Loucy (cell line): ENCODE measurements at regions not wholly inside any gene's neighbourhood (a gene's known extent, or its start where the extent isn't known, plus 50 kb on each side); places are given as distances from the start of the nearest gene placed in this dataset.
"Not testable (repeated sequence)": the region's sequence is repeated elsewhere in the genome, so short reads cannot be mapped to it uniquely, and the experiment has no call there.

ENCODE experiments used
- H2AFZ ChIP-seq: fragments of 200-600 bp; sonication (generic); 2 replicates; pipeline ENCODE4 v1.6.0; 2016; ENCODE audit warnings: antibody characterized with exemption, mild to moderate bottlenecking, low read length, moderate library complexity
- H3F3A ChIP-seq: fragments of 200-600 bp; 2 replicates; pipeline ENCODE4 v1.6.0; 2016; ENCODE audit warnings: antibody characterized with exemption, low read depth, mild to moderate bottlenecking
- H3K27me3 ChIP-seq: fragments of 200-600 bp; sonication (generic); 2 replicates; pipeline ENCODE4 v1.6.1; 2014; ENCODE audit warnings: low read length, mild to moderate bottlenecking; ENCODE audit not compliant: insufficient read depth, poor library complexity, severe bottlenecking
- H3K36me3 ChIP-seq: fragments of 200-600 bp; sonication (generic); 2 replicates; pipeline ENCODE4 v1.6.1; 2016; ENCODE audit warnings: low read length; ENCODE audit not compliant: insufficient read depth
- H3K4me1 ChIP-seq: fragments of 200-600 bp; sonication (generic); 2 replicates; pipeline ENCODE4 v1.5.1; 2014; ENCODE audit warnings: low read length, mild to moderate bottlenecking; ENCODE audit not compliant: insufficient read depth, poor library complexity, severe bottlenecking
- H3K4me2 ChIP-seq: fragments of 200-600 bp; sonication (generic); 2 replicates; pipeline ENCODE4 v1.6.0; 2014; ENCODE audit warnings: antibody characterized with exemption, low read length, low read depth, mild to moderate bottlenecking; ENCODE audit not compliant: poor library complexity, severe bottlenecking
- H3K4me3 ChIP-seq: fragments of 200-600 bp; sonication (generic); 2 replicates; pipeline ENCODE4 v1.5.1; 2014; ENCODE audit warnings: low read length, mild to moderate bottlenecking, mixed read lengths; ENCODE audit not compliant: poor library complexity, severe bottlenecking
- H3K79me2 ChIP-seq: fragments of 200-600 bp; sonication (generic); 2 replicates; pipeline ENCODE4 v1.6.1; 2014; ENCODE audit warnings: low read length; ENCODE audit not compliant: insufficient read depth
- H3K9ac ChIP-seq: fragments of 200-600 bp; sonication (generic); 2 replicates; pipeline ENCODE4 v1.6.0; 2014; ENCODE audit warnings: mild to moderate bottlenecking, low read depth, low read length, moderate library complexity; ENCODE audit not compliant: poor library complexity, severe bottlenecking
- H3K9me2 ChIP-seq: fragments of 200-600 bp; sonication (generic); replicated peaks from 2 replicates; pipeline ENCODE4 v1.6.1; 2016; ENCODE audit warnings: low read depth, low read length, mixed read lengths
- H3K9me3 ChIP-seq: fragments of 200-600 bp; sonication (generic); 2 replicates; pipeline ENCODE4 v1.6.1; 2014; ENCODE audit warnings: mild to moderate bottlenecking, antibody characterized with exemption, low read length, low read depth; ENCODE audit not compliant: insufficient read depth
- H4K20me1 ChIP-seq: fragments of 200-600 bp; sonication (generic); 2 replicates; pipeline ENCODE4 v1.6.0; 2014; ENCODE audit warnings: antibody characterized with exemption, low read length, mild to moderate bottlenecking; ENCODE audit not compliant: insufficient read depth, poor library complexity, severe bottlenecking
- CTCF ChIP-seq: fragments of 200-600 bp; sonication (generic); conservative IDR thresholded peaks from 2 replicates; pipeline ENCODE4 v1.5.1; 2014; ENCODE audit warnings: mild to moderate bottlenecking, antibody characterized with exemption, low read length
- EZH2phosphoT487 ChIP-seq: fragments of 200-600 bp; IDR thresholded peaks from 2 replicates; pipeline ENCODE4 v1.6.1; 2018; ENCODE audit warnings: antibody characterized with exemption, mild to moderate bottlenecking, moderate library complexity, borderline replicate concordance

- no peak overlapping the region for H3K4me2 ChIP-seq
- no peaks in the 10 kb centered on the region for H4K20me1 ChIP-seq
- H3K79me2 ChIP-seq = no peaks in the 10 kb centered on the region
- H3K27me3 ChIP-seq = no peaks in the 10 kb centered on the region
- H3K4me1 ChIP-seq = no peaks in the 10 kb centered on the region
- H3K9me3 ChIP-seq = no peaks in the 10 kb centered on the region
- no peaks in the 10 kb centered on the region for H3K9me2 ChIP-seq
- no peaks in the 10 kb centered on the region for H3F3A ChIP-seq
- H2AFZ ChIP-seq = no peak overlapping the region
- no peak overlapping the region for H3K4me3 ChIP-seq
- no peak overlapping the region for H3K9ac ChIP-seq
- no peaks in the 10 kb centered on the region for H3K36me3 ChIP-seq
- TF ChIP-seq EZH2phosphoT487 = no peak
- no peak for TF ChIP-seq CTCF
Measured at GRCh38 chr13:60662595-60662994, 265.6 kb downstream of the TDRD3 start.

GRCh38 chr13:60661521-60661920 lies 264.5 kb downstream of the TDRD3 start:
- H4K20me1 ChIP-seq = no peaks in the 10 kb centered on the region
- H3K4me3 ChIP-seq = no peak overlapping the region
- no peak overlapping the region for H2AFZ ChIP-seq
- H3F3A ChIP-seq = no peaks in the 10 kb centered on the region
- H3K27me3 ChIP-seq = no peaks in the 10 kb centered on the region
- H3K4me1 ChIP-seq = no peaks in the 10 kb centered on the region
- H3K9ac ChIP-seq = no peak overlapping the region
- no peaks in the 10 kb centered on the region for H3K36me3 ChIP-seq
- no peaks in the 10 kb centered on the region for H3K9me3 ChIP-seq
- no peak overlapping the region for H3K4me2 ChIP-seq
- H3K9me2 ChIP-seq = no peaks in the 10 kb centered on the region
- TF ChIP-seq CTCF (no peak), EZH2phosphoT487 (no peak)
- no peaks in the 10 kb centered on the region for H3K79me2 ChIP-seq

- H3K79me2 ChIP-seq, H4K20me1 ChIP-seq, H3K36me3 ChIP-seq, H3K4me3 ChIP-seq, H3K4me2 ChIP-seq, H3K27me3 ChIP-seq, H3F3A ChIP-seq, H2AFZ ChIP-seq, H3K9ac ChIP-seq, H3K4me1 ChIP-seq, H3K9me2 ChIP-seq, H3K9me3 ChIP-seq: not testable (repeated sequence)
Measured at GRCh38 chr13:60657586-60657985, 260.6 kb downstream of the TDRD3 start.

GRCh38 chr13:60655256-60655655 lies 258.2 kb downstream of the TDRD3 start:
- Histone ChIP-seq H4K20me1 (no peaks in the 10 kb centered on the region), H3K4me2 (no peak overlapping the region), H3K36me3 (no peaks in the 10 kb centered on the region), H3K9me2 (no peaks in the 10 kb centered on the region), H3K27me3 (no peaks in the 10 kb centered on the region), H3F3A (no peaks in the 10 kb centered on the region), H3K9ac (no peak overlapping the region), H3K9me3 (no peaks in the 10 kb centered on the region), H2AFZ (no peak overlapping the region), H3K79me2 (no peaks in the 10 kb centered on the region), H3K4me3 (no peak overlapping the region), H3K4me1 (no peaks in the 10 kb centered on the region)
- TF ChIP-seq CTCF (no peak), EZH2phosphoT487 (no peak)
